Activated naive CD4-positive, alpha-beta T cell treated with Interleukin-2 at 50 U/mL for 16 hours (primary cell): ENCODE measurements at regions not wholly inside any gene's neighbourhood (a gene's known extent, or its start where the extent isn't known, plus 50 kb on each side); places are given as distances from the start of the nearest gene placed in this dataset.
"Not testable (repeated sequence)": the region's sequence is repeated elsewhere in the genome, so short reads cannot be mapped to it uniquely, and the experiment has no call there.

Experiments used
- DNase-seq: peaks from one replicate; pipeline ENCODE4 v3.0.0-alpha.2; 2020

GRCh38 chr2:133624551-133624950, 56.3 kb upstream of the NCKAP5 start:
- DNase-seq = no peak

- DNase-seq = no peak
Observed at GRCh38 chr2:133627741-133628140, 59.5 kb upstream of the NCKAP5 start.

GRCh38 chr2:133633309-133633708, 65.0 kb upstream of the NCKAP5 start:
- no peak for DNase-seq

DNA sequence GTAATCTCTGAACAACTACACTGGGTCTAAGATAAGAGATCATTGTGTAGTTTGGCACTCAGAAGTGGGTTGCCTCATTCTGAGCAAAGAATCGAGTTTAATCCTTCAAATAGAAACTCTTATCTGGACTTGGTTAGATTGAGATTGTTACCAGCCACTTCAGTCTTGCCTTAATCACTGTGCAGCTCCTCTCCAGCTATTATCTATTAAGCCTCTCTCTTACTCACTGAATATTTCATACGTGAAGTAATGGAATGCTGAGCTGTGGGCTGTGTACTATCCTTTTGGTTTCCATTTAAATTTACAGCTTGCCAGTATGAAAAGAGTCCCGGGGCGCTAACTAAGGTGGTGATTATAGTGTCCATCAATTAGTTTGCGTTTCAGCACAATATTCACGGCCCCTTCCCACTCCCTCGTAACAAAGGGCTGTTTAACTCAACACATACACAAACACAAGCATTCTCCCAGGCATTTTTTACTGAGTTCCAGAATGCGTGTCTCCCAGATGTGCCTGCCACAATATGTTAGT, 65.7 kb upstream of the NCKAP5 start:
- no peak for DNase-seq

- no peak for DNase-seq
Observed at GRCh38 chr2:133635131-133635530, 66.9 kb upstream of the NCKAP5 start.

DNA sequence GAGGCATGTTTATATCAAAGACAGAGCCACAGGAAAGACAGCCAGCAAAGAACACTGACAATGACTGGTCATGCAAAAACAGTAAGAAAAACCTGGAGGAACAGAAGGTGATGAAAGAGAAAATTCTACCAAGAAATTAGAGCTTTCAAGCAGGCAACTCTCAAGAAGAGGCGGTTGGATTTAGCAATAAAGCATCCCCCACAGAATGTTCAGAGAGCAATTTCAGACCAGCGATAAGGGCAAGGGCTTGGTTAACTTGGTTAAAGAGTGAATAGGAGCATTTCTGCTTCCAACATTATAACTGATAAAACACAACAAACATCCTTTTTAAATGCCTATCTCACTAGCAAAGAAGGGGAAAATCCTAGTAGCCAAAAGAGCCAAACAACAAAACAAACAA, 68.0 kb upstream of the NCKAP5 start:
- no peak for DNase-seq

DNA sequence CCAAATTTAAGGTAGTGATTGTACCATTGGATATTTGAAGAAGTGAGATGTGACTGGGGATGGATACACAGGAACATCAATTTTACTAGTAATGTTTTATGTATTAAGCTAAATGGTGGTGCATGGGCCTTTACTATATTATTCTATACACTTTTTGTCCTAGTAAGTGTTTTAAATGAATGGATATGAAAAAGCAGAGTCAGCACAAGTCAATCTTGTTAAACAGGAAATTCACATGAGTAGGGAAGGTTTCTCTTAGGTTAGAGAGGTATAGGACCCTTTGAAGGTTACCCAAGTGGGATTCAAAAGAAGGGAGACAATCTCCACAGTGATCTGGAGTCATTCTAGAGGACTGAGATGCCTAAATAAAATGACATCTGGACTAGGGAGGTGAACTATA, 71.8 kb upstream of the NCKAP5 start:
- DNase-seq = no peak

DNA sequence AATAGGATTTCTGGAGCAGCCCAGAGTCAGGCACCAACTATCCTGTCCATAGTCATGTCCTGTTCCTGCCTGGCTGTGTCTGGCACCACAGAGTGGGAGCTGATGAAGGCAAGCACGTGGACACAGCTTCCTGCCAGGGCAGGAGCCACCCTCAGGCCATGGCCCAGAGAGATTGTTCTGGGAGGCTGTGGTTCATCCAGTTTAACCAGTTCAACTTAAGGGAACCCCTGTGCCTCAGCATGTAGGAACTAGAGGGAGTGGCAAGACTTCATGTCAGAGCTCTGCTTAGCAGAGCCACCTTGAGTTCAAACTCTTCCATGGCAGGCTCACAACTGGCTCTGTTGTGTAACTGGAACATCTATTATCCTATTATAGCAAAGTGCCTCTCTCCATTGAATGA, 73.2 kb upstream of the NCKAP5 start:
- no peak for DNase-seq

DNA sequence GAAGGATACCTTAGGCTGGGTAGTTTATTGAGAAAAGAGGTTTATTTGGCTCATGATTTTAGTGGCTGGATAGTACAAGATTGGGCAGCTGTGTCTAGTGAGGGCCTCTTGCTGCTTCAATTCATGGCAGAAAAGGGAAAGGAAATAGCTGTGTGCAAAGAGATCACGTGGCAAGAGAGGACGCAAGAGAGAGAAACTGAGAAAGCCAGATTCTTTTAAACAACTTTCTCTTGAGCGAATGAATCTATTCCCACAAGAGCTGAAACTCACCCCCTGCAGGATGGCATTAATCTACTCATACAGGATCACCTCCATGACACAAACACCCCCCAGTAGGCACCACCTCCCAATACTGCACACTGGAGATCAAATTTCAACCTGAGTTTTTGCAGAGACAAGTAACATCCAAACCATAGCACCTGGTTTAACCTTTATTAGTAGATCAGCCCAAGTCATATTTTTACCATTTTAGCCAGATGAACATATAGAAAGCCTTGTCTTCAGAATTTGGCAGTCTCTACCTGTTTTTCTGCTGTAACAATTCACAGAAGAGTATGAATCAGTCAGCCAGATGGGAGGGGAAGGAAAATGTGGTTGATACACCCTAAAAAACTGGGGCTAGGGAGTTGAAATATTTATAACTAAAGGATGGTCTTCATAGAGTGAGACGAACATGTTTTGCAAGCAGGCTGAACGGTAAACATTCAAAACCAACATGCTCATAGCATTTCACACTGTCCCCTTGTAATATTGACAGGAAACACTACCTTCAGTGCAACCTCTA, 73.9 kb upstream of the NCKAP5 start:
- DNase-seq = no peak

DNA sequence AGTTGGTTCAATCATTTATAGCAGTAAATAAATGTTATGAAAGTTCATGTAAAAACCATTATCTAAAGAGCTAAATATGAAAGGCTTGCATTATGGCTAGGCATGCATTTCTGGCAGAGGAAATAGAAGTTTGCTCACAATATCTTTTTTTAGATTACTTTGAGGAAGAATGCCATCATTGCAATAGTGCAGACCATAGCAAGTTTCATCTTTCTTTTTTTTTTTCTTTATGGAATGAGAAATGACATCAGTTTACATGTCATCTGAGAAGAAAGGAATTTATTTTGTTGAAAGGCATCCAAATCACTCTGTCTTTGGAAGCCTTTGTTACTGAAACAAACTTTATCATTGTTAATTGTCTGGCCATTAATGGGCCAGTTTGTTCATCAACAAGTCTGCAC, 74.5 kb upstream of the NCKAP5 start:
- no peak for DNase-seq

- no peak for DNase-seq
Observed at GRCh38 chr2:133643863-133644262, 75.6 kb upstream of the NCKAP5 start.

DNA sequence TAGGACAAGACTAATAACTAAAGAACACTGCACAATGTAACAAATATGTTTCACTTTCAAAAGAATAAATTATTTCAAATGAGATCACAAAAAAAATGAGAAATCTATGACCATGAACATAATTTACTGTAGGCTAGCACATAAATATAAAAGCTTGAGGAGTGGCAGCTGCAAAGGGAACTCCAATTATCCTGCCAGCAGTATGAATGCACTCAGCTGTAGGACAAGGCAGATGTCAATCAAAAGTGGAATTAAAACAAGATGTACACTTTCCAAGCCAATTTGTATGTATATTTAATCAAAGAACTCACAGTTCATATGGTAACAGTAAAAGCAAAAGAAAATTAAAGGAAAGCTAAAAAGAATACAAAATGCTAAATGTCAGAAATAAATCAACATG, 76.6 kb upstream of the NCKAP5 start:
- DNase-seq = no peak

DNA sequence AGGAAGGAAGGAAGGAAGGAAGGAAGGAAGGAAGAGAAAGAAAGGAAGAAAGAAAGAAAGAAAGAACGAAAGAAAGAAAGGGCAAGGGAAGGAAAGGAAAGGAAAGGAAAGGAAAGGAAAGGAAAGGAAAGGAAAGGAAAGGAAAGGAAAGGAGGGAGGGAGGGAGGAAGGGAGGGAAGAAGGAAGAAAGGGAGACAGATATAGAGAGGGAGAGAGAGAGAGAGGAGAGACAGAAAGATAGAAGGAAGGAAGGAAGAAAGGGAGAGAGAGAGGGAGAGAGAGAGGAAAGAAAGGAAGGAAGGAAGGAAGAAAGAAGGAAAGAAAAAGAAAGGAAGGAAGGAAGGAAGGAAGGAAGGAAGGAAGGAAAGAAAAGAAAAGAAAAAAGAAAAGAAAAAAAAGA, 79.1 kb upstream of the NCKAP5 start:
- not testable (repeated sequence) for DNase-seq

GRCh38 chr2:133651861-133652260, 83.6 kb upstream of the NCKAP5 start:
- DNase-seq = no peak

GRCh38 chr2:133652398-133652797, 84.1 kb upstream of the NCKAP5 start:
- no peak for DNase-seq

GRCh38 chr2:133653056-133653455, 84.8 kb upstream of the NCKAP5 start:
- DNase-seq = no peak

- no peak for DNase-seq
Observed at GRCh38 chr2:133654949-133655348, 86.7 kb upstream of the NCKAP5 start.

- DNase-seq = no peak
Observed at GRCh38 chr2:133655610-133656009, 87.3 kb upstream of the NCKAP5 start.

- no peak for DNase-seq
Observed at GRCh38 chr2:133657591-133657990, 89.3 kb upstream of the NCKAP5 start.

DNA sequence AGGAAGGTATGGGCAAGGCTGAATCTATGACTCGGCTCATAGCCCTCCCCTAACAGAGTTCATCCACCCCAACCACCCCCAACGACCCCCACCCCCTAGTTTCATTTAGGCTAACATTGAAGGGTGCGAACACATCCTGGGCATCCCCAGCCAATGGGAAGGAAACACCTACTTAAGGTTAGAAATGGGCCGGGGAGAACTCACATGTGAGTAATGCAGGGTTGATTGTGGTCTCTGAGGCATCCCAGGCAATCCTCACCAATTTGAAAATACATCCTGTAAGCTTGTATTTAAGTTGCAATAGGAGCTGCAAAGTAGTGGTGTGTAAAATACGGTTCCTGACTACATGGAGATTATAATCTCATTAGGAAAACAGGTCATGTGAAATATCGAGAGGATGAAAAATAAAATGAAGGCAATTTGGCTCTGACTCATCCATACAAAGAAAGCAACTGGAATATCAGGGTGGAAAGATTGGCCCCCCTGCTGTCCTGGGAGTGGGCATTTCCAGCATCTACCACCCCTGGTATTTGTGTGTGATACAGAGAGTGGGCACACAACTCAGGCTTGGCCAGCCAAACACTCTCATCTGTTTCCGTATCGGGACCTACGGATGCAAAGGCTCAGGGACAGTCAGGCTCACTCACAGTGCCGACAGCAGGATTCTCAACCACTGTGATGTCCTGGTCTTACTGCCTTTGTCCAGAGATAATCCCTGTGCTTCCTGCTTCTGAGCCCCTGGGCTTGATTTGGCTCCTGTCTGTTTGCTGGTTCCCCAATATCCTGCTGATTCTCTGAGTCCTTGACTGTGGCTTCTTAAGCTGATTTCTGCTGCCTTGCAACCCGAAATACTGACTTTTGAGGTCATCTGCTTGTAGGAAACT, 90.0 kb upstream of the NCKAP5 start:
- DNase-seq = no peak

DNA sequence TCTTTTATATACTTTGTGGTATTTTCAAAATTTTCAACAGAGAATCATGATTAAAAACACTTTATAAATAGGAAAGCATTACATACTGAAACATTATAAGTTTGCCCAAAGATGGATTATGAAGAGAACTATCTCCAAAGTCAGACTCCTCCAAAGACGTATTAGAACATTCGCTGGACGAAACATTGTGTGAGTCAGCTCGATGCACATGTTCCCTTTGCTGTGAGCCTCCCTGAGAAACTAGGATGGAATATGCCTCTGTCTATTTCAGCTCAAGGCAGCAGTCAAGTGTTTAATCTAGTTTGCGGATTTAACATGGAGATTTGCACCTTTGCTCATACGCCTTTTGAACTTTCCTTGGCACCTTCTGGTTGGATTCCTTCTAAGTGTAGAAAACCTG, 92.2 kb upstream of the NCKAP5 start:
- no peak for DNase-seq

DNA sequence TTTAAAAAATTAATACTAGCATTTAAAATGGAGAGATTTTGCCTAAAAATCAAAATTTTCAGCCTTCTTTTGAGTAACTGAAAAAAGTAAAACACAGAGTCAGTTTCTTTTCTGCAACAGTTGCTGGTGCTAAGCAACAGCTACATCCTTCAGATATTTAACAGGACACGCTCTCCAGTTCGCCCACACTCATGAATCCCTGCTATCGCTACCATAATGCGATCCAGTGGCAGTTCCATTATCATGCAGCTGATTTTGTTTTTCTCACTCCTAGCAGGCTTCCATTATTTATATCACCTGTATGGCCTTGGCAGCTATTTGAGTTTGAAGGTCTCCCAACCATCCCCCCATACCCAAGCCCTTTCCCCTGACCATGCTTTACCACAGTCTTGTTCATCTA, 93.1 kb upstream of the NCKAP5 start:
- no peak for DNase-seq

GRCh38 chr2:133666621-133667020, 98.4 kb upstream of the NCKAP5 start:
- DNase-seq = no peak

GRCh38 chr2:133667085-133667484, 98.8 kb upstream of the NCKAP5 start:
- DNase-seq = no peak
